GM12878 (cell line): ENCODE measurements at regions not wholly inside any gene's neighbourhood (a gene's known extent, or its start where the extent isn't known, plus 50 kb on each side); places are given as distances from the start of the nearest gene placed in this dataset.

Experiments used
- FOXK2 ChIP-seq: fragments of 450-650 bp; IDR thresholded peaks from 2 replicates; pipeline ENCODE4 v1.6.1; 2017; ENCODE audit warnings: mild to moderate bottlenecking, moderate library complexity
- GABPA ChIP-seq: IDR thresholded peaks from 2 replicates; pipeline ENCODE4 v1.6.1; 2014; ENCODE audit warnings: antibody characterized with exemption, low read depth, mild to moderate bottlenecking, inconsistent platforms
- HCFC1 ChIP-seq: fragments of 150-350 bp; IDR thresholded peaks from 2 replicates; pipeline ENCODE4 v1.6.1; 2014; ENCODE audit warnings: low read length
- NFYB ChIP-seq: IDR thresholded peaks from 2 replicates; pipeline ENCODE4 v1.6.1; 2011; ENCODE audit warnings: low read depth, mild to moderate bottlenecking, low read length, improper control_type of control experiment, moderate library complexity; ENCODE audit not compliant: insufficient read depth
- PAX5 ChIP-seq: IDR thresholded peaks from 2 replicates; pipeline ENCODE4 v1.6.1; 2011; ENCODE audit warnings: low read depth, low read length, borderline replicate concordance
- POLR2A ChIP-seq: IDR thresholded peaks from 2 replicates; pipeline ENCODE4 v1.6.1; 2011; ENCODE audit warnings: low read depth, mild to moderate bottlenecking, low read length
- POLR2AphosphoS5 ChIP-seq: IDR thresholded peaks from 2 replicates; pipeline ENCODE4 v1.6.1; 2011; ENCODE audit warnings: mild to moderate bottlenecking, low read length, inconsistent platforms
- TF ChIP-seq, protein P1 (sequence below): IDR thresholded peaks from 2 replicates; pipeline ENCODE4 v1.6.1; 2012; ENCODE audit warnings: low read depth, low read length, improper control_type of control experiment

GRCh38 chr4:14299166-14299565, 671.6 kb upstream of the BOD1L1 start:
- TF ChIP-seq PAX5, result no peak
- TF ChIP-seq, protein P1, sequence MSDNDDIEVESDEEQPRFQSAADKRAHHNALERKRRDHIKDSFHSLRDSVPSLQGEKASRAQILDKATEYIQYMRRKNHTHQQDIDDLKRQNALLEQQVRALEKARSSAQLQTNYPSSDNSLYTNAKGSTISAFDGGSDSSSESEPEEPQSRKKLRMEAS, result no peak
- no peak for TF ChIP-seq GABPA
- TF ChIP-seq HCFC1, result no peak
- no peak for TF ChIP-seq POLR2AphosphoS5
- no peak for TF ChIP-seq POLR2A
- TF ChIP-seq NFYB, result no peak
- TF ChIP-seq FOXK2, result no peak
